ENCODE measurements at regions not wholly inside any gene's neighbourhood (a gene's known extent, or its start where the extent isn't known, plus 50 kb on each side); places are given as distances from the start of the nearest gene placed in this dataset.

- Histone ChIP-seq H3K27ac (ENCODE audit: insufficient read depth, low read length) (no peak overlapping the region), H2AFZ (replicated peaks; ENCODE audit: low read length, poor library complexity) (no peak overlapping the region), H2BK5ac (ENCODE audit: low read depth, low read length, poor library complexity, severe bottlenecking) (no peak overlapping the region), H2AK5ac (ENCODE audit: low read depth, low read length) (no peak overlapping the region), H3K4ac (ENCODE audit: low read depth, low read length) (no peak overlapping the region), H4K91ac (ENCODE audit: insufficient read depth, low read depth, low read length) (no peak overlapping the region), H3K36me3 (ENCODE audit: control insufficient read depth, insufficient read depth, low read length) (no peaks in the 10 kb centered on the region), H4K5ac (ENCODE audit: low read depth, low read length) (no peak overlapping the region), H4K20me1 (ENCODE audit: insufficient read depth, low read length) (no peaks in the 10 kb centered on the region), H3K14ac (replicated peaks; ENCODE audit: low read depth, low read length) (no peak overlapping the region), H3K79me1 (ENCODE audit: low read depth in 1 of 2, low read length in 2 of 2) (no peaks in the 10 kb centered on the region), H2AK9ac (replicated peaks; ENCODE audit: low read depth, low read length, poor library complexity) (no peak overlapping the region), H3K4me3 (ENCODE audit: insufficient read depth, low read depth, low read length) (no peak overlapping the region), H3K56ac (ENCODE audit: extremely low read depth, insufficient read depth, low read length) (no peak overlapping the region), H2BK120ac (ENCODE audit: low read depth, low read length) (no peak overlapping the region), H3K9me1 (ENCODE audit: insufficient read depth, low read length) (no peaks in the 10 kb centered on the region), H2BK15ac (ENCODE audit: low read depth, low read length) (no peak overlapping the region), H3K9me3 (ENCODE audit: control insufficient read depth, insufficient read depth, low read length) (no peaks in the 10 kb centered on the region), H4K8ac (ENCODE audit: low read depth in 2 of 2, low read length in 2 of 2) (no peak overlapping the region), H3K4me1 (ENCODE audit: control insufficient read depth, insufficient read depth, low read length) (no peaks in the 10 kb centered on the region), H2BK20ac (ENCODE audit: low read depth, low read length) (no peak overlapping the region), H3K23ac (ENCODE audit: low read depth, low read length) (no peak overlapping the region), H3K4me2 (ENCODE audit: low read depth, low read length) (no peak overlapping the region), H3K18ac (ENCODE audit: low read depth, low read length) (no peak overlapping the region), H3K9ac (ENCODE audit: low read depth, low read length) (no peak overlapping the region), H3K27me3 (ENCODE audit: control insufficient read depth, insufficient read depth, low read length) (no peaks in the 10 kb centered on the region)
- CTCF ChIA-PET, result interaction anchor here (1.8 kb wide), 1 partner anchor 107 kb away, joined by 5 read pairs; no protein-coding TSS in a partner anchor
- DNase-seq, result no peak
- POLR2A ChIA-PET (ENCODE audit: unreplicated experiment), result no interaction called here
- WGBS, 2 experiments (ENCODE audit: extremely low coverage in 2 of 2, insufficient read length in 1 of 2), result no CpG with 5 or more reads among the region's 4 CpGs
- TF ChIP-seq USF2 (IDR thresholded peaks at IDR 0.05; ENCODE audit: low read depth, low read length) (no peak), RCOR1 (IDR thresholded peaks at IDR 0.05; ENCODE audit: insufficient replicate concordance, low read length) (no peak), ELK1 (IDR thresholded peaks at IDR 0.05; ENCODE audit: borderline replicate concordance, low read depth, low read length) (no peak), POLR2A (IDR thresholded peaks at IDR 0.05; ENCODE audit: low read depth, low read length) (no peak), MAFK (IDR thresholded peaks at IDR 0.05; ENCODE audit: low read depth, low read length) (no peak), MXI1 (IDR thresholded peaks at IDR 0.05; ENCODE audit: borderline replicate concordance, low read depth, low read length) (no peak), MAZ (IDR thresholded peaks at IDR 0.05; ENCODE audit: borderline replicate concordance, low read depth, low read length) (no peak), FOS (IDR thresholded peaks at IDR 0.05; ENCODE audit: low read depth, low read length) (no peak), CHD1 (IDR thresholded peaks at IDR 0.05; ENCODE audit: low read depth, low read length) (no peak), CEBPB (IDR thresholded peaks at IDR 0.05; ENCODE audit: low read depth, low read length) (no peak), RFX5 (IDR thresholded peaks at IDR 0.05; ENCODE audit: low read depth, low read length) (no peak), BHLHE40 (IDR thresholded peaks at IDR 0.05; ENCODE audit: low read depth, low read length) (no peak), SMC3 (IDR thresholded peaks at IDR 0.05; ENCODE audit: low read depth, low read length) (no peak), NFE2L2 (IDR thresholded peaks at IDR 0.05; ENCODE audit: low read depth, low read length) (no peak), CTCF (conservative IDR thresholded peaks at IDR 0.05; ENCODE audit: low read depth, low read length) (no peak), RAD21 (IDR thresholded peaks at IDR 0.05; ENCODE audit: low read length) (no peak)
- BruUV-seq (replicated peaks), result no TSS peak
- no peak for ATAC-seq (ENCODE audit: low read depth)
- intact Hi-C loops (cut with micrococcal nuclease) (no loop called here), in situ Hi-C loops (cut with MboI; ENCODE audit: low sequenced_read_pairs) (no loop called here), dilution Hi-C loops (cut with HindIII; ENCODE audit: low sequenced_read_pairs, unreplicated experiment) (no loop called here)
These were observed 87.4 kb downstream of the ZXDA start for GRCh38 chrX:57822818-57823217.
